ENCODE measurements at regions not wholly inside any gene's neighbourhood (a gene's known extent, or its start where the extent isn't known, plus 50 kb on each side); places are given as distances from the start of the nearest gene placed in this dataset.

- no peak for DNase-seq
Observed at GRCh38 chr13:73351730-73352129, 292.9 kb downstream of the KLF5 start.

GRCh38 chr13:73341748-73342147, 282.9 kb downstream of the KLF5 start:
- DNase-seq, result no peak

GRCh38 chr13:73340069-73340468, 281.3 kb downstream of the KLF5 start:
- no peak for DNase-seq

GRCh38 chr13:73339086-73339485, 280.3 kb downstream of the KLF5 start:
- no peak for DNase-seq

GRCh38 chr13:73338389-73338788, 279.6 kb downstream of the KLF5 start:
- no peak for DNase-seq

GRCh38 chr13:73337532-73337931, 278.7 kb downstream of the KLF5 start:
- DNase-seq, result no peak

- DNase-seq, result no peak
Observed at GRCh38 chr13:73336773-73337172, 278.0 kb downstream of the KLF5 start.

- DNase-seq, result no peak
Observed at GRCh38 chr13:73335944-73336343, 277.1 kb downstream of the KLF5 start.

GRCh38 chr13:73335210-73335609, 276.4 kb downstream of the KLF5 start:
- no peak for DNase-seq

GRCh38 chr13:73334445-73334844, 275.6 kb downstream of the KLF5 start:
- DNase-seq, result no peak

GRCh38 chr13:73331556-73331955, 272.8 kb downstream of the KLF5 start:
- DNase-seq, result no peak

- DNase-seq, result no peak
Observed at GRCh38 chr13:73329355-73329754, 270.6 kb downstream of the KLF5 start.

GRCh38 chr13:73327579-73327978, 268.8 kb downstream of the KLF5 start:
- DNase-seq, result no peak

GRCh38 chr13:73325723-73326558, 267.1 kb downstream of the KLF5 start:
- DNase-seq, result no peak

GRCh38 chr13:73324842-73325722, 266.3 kb downstream of the KLF5 start:
- DNase-seq, result peak; percentile 17

GRCh38 chr13:73323615-73324014, 264.8 kb downstream of the KLF5 start:
- no peak for DNase-seq

- no peak for DNase-seq
Observed at GRCh38 chr13:73321043-73321442, 262.2 kb downstream of the KLF5 start.

- no peak for DNase-seq
Observed at GRCh38 chr13:73317140-73317539, 258.3 kb downstream of the KLF5 start.

GRCh38 chr13:73310366-73310765, 251.6 kb downstream of the KLF5 start:
- DNase-seq, result no peak

- no peak for DNase-seq
Observed at GRCh38 chr13:73307481-73307880, 248.7 kb downstream of the KLF5 start.

- no peak for DNase-seq
Observed at GRCh38 chr13:73306688-73307087, 247.9 kb downstream of the KLF5 start.

- no peak for DNase-seq
Observed at GRCh38 chr13:73304442-73304841, 245.6 kb downstream of the KLF5 start.

- no peak for DNase-seq
Observed at GRCh38 chr13:73303851-73304250, 245.0 kb downstream of the KLF5 start.

Measured in muscle of arm (tissue), 1 donor.